Uterus (tissue), 2 donors: ENCODE measurements at regions not wholly inside any gene's neighbourhood (a gene's known extent, or its start where the extent isn't known, plus 50 kb on each side); places are given as distances from the start of the nearest gene placed in this dataset.

Experiments used
- POLR2A ChIP-seq, 2 donors: fragments of 450-650 bp; IDR thresholded peaks; one replicate each; pipeline ENCODE4 v1.6.1; 2016; ENCODE audit warnings: antibody characterized with exemption in 2 of 2, mild to moderate bottlenecking in 1 of 2, moderate library complexity in 1 of 2
- TF ChIP-seq, protein P1 (sequence below), 4 experiments: fragments of 200-600 bp in 2 of 4; fragments of 450-650 bp in 2 of 4; sonication (generic) in 2 of 4; IDR thresholded peaks; one replicate each; pipeline ENCODE4 v1.5.1; 2016 to 2019; ENCODE audit warnings: antibody characterized with exemption in 4 of 4, mild to moderate bottlenecking in 2 of 4, moderate library complexity in 1 of 4

DNA sequence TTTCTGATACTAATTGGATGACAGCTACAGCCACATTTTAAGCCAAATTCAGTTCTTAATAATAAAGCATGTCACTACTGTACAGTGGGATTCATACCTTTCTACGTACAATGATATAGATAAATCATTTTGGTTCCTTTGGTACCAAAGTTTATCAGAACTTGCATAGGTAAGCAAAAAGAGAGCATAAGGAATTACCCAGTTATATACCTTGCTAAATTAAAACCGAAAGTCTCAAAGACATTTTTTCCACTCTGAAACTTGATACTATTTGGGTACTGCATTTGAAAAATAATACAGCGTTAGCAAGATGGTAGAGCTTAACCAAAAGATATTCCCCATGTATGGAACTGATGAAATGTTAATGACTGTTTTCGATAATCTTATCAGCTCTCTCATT, 400.9 kb upstream of the ADGRL3 start:
- TF ChIP-seq, protein P1, sequence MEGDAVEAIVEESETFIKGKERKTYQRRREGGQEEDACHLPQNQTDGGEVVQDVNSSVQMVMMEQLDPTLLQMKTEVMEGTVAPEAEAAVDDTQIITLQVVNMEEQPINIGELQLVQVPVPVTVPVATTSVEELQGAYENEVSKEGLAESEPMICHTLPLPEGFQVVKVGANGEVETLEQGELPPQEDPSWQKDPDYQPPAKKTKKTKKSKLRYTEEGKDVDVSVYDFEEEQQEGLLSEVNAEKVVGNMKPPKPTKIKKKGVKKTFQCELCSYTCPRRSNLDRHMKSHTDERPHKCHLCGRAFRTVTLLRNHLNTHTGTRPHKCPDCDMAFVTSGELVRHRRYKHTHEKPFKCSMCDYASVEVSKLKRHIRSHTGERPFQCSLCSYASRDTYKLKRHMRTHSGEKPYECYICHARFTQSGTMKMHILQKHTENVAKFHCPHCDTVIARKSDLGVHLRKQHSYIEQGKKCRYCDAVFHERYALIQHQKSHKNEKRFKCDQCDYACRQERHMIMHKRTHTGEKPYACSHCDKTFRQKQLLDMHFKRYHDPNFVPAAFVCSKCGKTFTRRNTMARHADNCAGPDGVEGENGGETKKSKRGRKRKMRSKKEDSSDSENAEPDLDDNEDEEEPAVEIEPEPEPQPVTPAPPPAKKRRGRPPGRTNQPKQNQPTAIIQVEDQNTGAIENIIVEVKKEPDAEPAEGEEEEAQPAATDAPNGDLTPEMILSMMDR (IDR thresholded peaks at IDR 0.05), result no peak
- no peak for TF ChIP-seq POLR2A (IDR thresholded peaks at IDR 0.05)
